ENCODE measurements at regions not wholly inside any gene's neighbourhood (a gene's known extent, or its start where the extent isn't known, plus 50 kb on each side); places are given as distances from the start of the nearest gene placed in this dataset.
"Not testable (repeated sequence)": the region's sequence is repeated elsewhere in the genome, so short reads cannot be mapped to it uniquely, and the experiment has no call there.

GRCh38 chr16:27638833-27639560 lies 89.1 kb downstream of the KATNIP start:
- no peak for DNase-seq (ENCODE audit: low spot score)

- no peak for DNase-seq (ENCODE audit: low spot score)
Measured at GRCh38 chr16:27639561-27640276, 89.8 kb downstream of the KATNIP start.

GRCh38 chr16:27640277-27640600 lies 90.3 kb downstream of the KATNIP start:
- no peak for DNase-seq (ENCODE audit: low spot score)

- DNase-seq (ENCODE audit: low spot score): no peak
Measured at GRCh38 chr16:27641260-27641659, 91.3 kb downstream of the KATNIP start.

- not testable (repeated sequence) for DNase-seq (ENCODE audit: low spot score)
Measured at GRCh38 chr16:27641734-27642415, 91.9 kb downstream of the KATNIP start.

GRCh38 chr16:27642756-27643155 lies 92.8 kb downstream of the KATNIP start:
- DNase-seq (ENCODE audit: low spot score): no peak

GRCh38 chr16:27644165-27644564 lies 94.2 kb downstream of the KATNIP start:
- no peak for DNase-seq (ENCODE audit: low spot score)

- DNase-seq (ENCODE audit: low spot score): no peak
Measured at GRCh38 chr16:27645396-27645795, 95.5 kb downstream of the KATNIP start.

GRCh38 chr16:27646806-27647205 lies 96.9 kb downstream of the KATNIP start:
- no peak for DNase-seq (ENCODE audit: low spot score)

- DNase-seq (ENCODE audit: low spot score): no peak
Measured at GRCh38 chr16:27649021-27649420, 99.1 kb downstream of the KATNIP start.

GRCh38 chr16:27650073-27650701 lies 100.2 kb downstream of the KATNIP start:
- DNase-seq (ENCODE audit: low spot score): no peak

GRCh38 chr16:27651301-27651700 lies 101.4 kb downstream of the KATNIP start:
- DNase-seq (ENCODE audit: low spot score): no peak

- no peak for DNase-seq (ENCODE audit: low spot score)
Measured at GRCh38 chr16:27657811-27658210, 107.9 kb downstream of the KATNIP start.

GRCh38 chr16:27660507-27660906 lies 110.6 kb downstream of the KATNIP start:
- DNase-seq (ENCODE audit: low spot score): no peak

GRCh38 chr16:27663235-27663634 lies 113.3 kb downstream of the KATNIP start:
- not testable (repeated sequence) for DNase-seq (ENCODE audit: low spot score)

GRCh38 chr16:27665881-27666280 lies 115.9 kb downstream of the KATNIP start:
- DNase-seq (ENCODE audit: low spot score): no peak

- DNase-seq (ENCODE audit: low spot score): no peak
Measured at GRCh38 chr16:27670071-27670810, 120.3 kb downstream of the KATNIP start.

GRCh38 chr16:27671410-27671809 lies 121.5 kb downstream of the KATNIP start:
- DNase-seq (ENCODE audit: low spot score): no peak

GRCh38 chr16:27676839-27677238 lies 126.9 kb downstream of the KATNIP start:
- no peak for DNase-seq (ENCODE audit: low spot score)

- DNase-seq (ENCODE audit: low spot score): no peak
Measured at GRCh38 chr16:27677263-27677662, 127.3 kb downstream of the KATNIP start.

- no peak for DNase-seq (ENCODE audit: low spot score)
Measured at GRCh38 chr16:27678955-27679354, 129.0 kb downstream of the KATNIP start.
